ENCODE measurements at regions not wholly inside any gene's neighbourhood (a gene's known extent, or its start where the extent isn't known, plus 50 kb on each side); places are given as distances from the start of the nearest gene placed in this dataset.

- H3K27me3 ChIP-seq (ENCODE audit: control insufficient read depth, insufficient read depth, low read length), result no peaks in the 10 kb centered on the region
- no peak overlapping the region for H3K4me3 ChIP-seq (ENCODE audit: low read depth, low read length)
- H3K36me3 ChIP-seq (ENCODE audit: control insufficient read depth, insufficient read depth, low read length), result no peaks in the 10 kb centered on the region
- no peak for TF ChIP-seq CTCF (IDR thresholded peaks at IDR 0.05; ENCODE audit: insufficient read depth, low read length, severe bottlenecking)
- no peak for FAIRE-seq
- DNase-seq (ENCODE audit: low read depth), result no peak
Measured at GRCh38 chr13:65188721-65189120, 2041.4 kb downstream of the PCDH9 start.

GRCh38 chr13:65168026-65168425 lies 2062.1 kb downstream of the PCDH9 start:
- no peak overlapping the region for H3K4me3 ChIP-seq (ENCODE audit: low read depth, low read length)
- H3K36me3 ChIP-seq (ENCODE audit: control insufficient read depth, insufficient read depth, low read length), result no peaks in the 10 kb centered on the region
- no peaks in the 10 kb centered on the region for H3K27me3 ChIP-seq (ENCODE audit: control insufficient read depth, insufficient read depth, low read length)
- FAIRE-seq (no peak), DNase-seq (ENCODE audit: low read depth) (no peak)
- TF ChIP-seq CTCF (IDR thresholded peaks at IDR 0.05; ENCODE audit: insufficient read depth, low read length, severe bottlenecking), result no peak

- FAIRE-seq (no peak), DNase-seq (ENCODE audit: low read depth) (no peak)
- Histone ChIP-seq H3K27me3 (ENCODE audit: control insufficient read depth, insufficient read depth, low read length) (no peaks in the 10 kb centered on the region), H3K4me3 (ENCODE audit: low read depth, low read length) (no peak overlapping the region), H3K36me3 (ENCODE audit: control insufficient read depth, insufficient read depth, low read length) (no peaks in the 10 kb centered on the region)
- no peak for TF ChIP-seq CTCF (IDR thresholded peaks at IDR 0.05; ENCODE audit: insufficient read depth, low read length, severe bottlenecking)
Measured at GRCh38 chr13:65166675-65167074, 2063.5 kb downstream of the PCDH9 start.

- Histone ChIP-seq H3K27me3 (ENCODE audit: control insufficient read depth, insufficient read depth, low read length) (no peaks in the 10 kb centered on the region), H3K4me3 (ENCODE audit: low read depth, low read length) (no peak overlapping the region), H3K36me3 (ENCODE audit: control insufficient read depth, insufficient read depth, low read length) (no peaks in the 10 kb centered on the region)
- no peak for DNase-seq (ENCODE audit: low read depth)
- FAIRE-seq, result no peak
- TF ChIP-seq CTCF (IDR thresholded peaks at IDR 0.05; ENCODE audit: insufficient read depth, low read length, severe bottlenecking), result no peak
Measured at GRCh38 chr13:65159803-65160202, 2070.3 kb downstream of the PCDH9 start.

GRCh38 chr13:65155861-65156260 lies 2074.3 kb downstream of the PCDH9 start:
- no peak for TF ChIP-seq CTCF (IDR thresholded peaks at IDR 0.05; ENCODE audit: insufficient read depth, low read length, severe bottlenecking)
- FAIRE-seq, result no peak
- DNase-seq (ENCODE audit: low read depth), result no peak
- H3K4me3 ChIP-seq (ENCODE audit: low read depth, low read length), result no peak overlapping the region
- H3K27me3 ChIP-seq (ENCODE audit: control insufficient read depth, insufficient read depth, low read length), result no peaks in the 10 kb centered on the region
- no peaks in the 10 kb centered on the region for H3K36me3 ChIP-seq (ENCODE audit: control insufficient read depth, insufficient read depth, low read length)

- H3K4me3 ChIP-seq (ENCODE audit: low read depth, low read length), result no peak overlapping the region
- DNase-seq (ENCODE audit: low read depth) (no peak), FAIRE-seq (no peak)
- H3K27me3 ChIP-seq (ENCODE audit: control insufficient read depth, insufficient read depth, low read length), result no peaks in the 10 kb centered on the region
- no peaks in the 10 kb centered on the region for H3K36me3 ChIP-seq (ENCODE audit: control insufficient read depth, insufficient read depth, low read length)
- TF ChIP-seq CTCF (IDR thresholded peaks at IDR 0.05; ENCODE audit: insufficient read depth, low read length, severe bottlenecking), result no peak
Measured at GRCh38 chr13:65154661-65155447, 2075.3 kb downstream of the PCDH9 start.
